ENCODE measurements at regions not wholly inside any gene's neighbourhood (a gene's known extent, or its start where the extent isn't known, plus 50 kb on each side); places are given as distances from the start of the nearest gene placed in this dataset.

GRCh38 chr2:83826577-83826976, 632.5 kb downstream of the SUCLG1 start:
- TF ChIP-seq CTCF (IDR thresholded peaks at IDR 0.05), result no peak
- TF ChIP-seq POLR2A (IDR thresholded peaks at IDR 0.05), result no peak

Data from heart left ventricle (tissue), 13 donors.